HCT116 (cell line): ENCODE measurements at regions not wholly inside any gene's neighbourhood (a gene's known extent, or its start where the extent isn't known, plus 50 kb on each side); places are given as distances from the start of the nearest gene placed in this dataset.

Experiments
- ATAC-seq: fragments of 200-7000 bp; cut with Tn5 transposase; 2 replicates; pipeline ENCODE4 v1.9.1; 2020; ENCODE audit warnings: mild to moderate bottlenecking, moderate library complexity
- BruUV-seq: library from RNA; stranded (reverse); fragments of 400-500 nt; replicated peaks from 2 replicates; lab custom pipeline; 2021; lab: Mats Ljungman, UMichigan
- CTCF ChIA-PET: fragments of 300-600 bp; sonication (Branson Sonifier 250); formaldehyde crosslinking; loops from one replicate; lab custom pipeline; 2021; ENCODE audit warnings: antibody characterized with exemption; lab: Charles Lee
- POLR2A ChIA-PET: fragments of 300-600, 350-600 bp; sonication (Branson Sonifier 250); formaldehyde crosslinking; loops from one replicate; lab custom pipeline; 2021; ENCODE audit warnings: antibody characterized with exemption; lab: Charles Lee
- RAD21 ChIA-PET, 2 experiments: fragments of 300-600 bp; sonication (Branson Sonifier 250); formaldehyde crosslinking; loops; one replicate each; lab custom pipeline; 2023; ENCODE audit warnings: low total read pairs in 2 of 2; ENCODE audit not compliant: uncharacterized antibody in 2 of 2, unreplicated experiment in 2 of 2, low non-redundant PET in 1 of 2; lab: Charles Lee
- DNase-seq: peaks from one replicate; pipeline ENCODE4 v3.0.0-alpha.2; 2010; ENCODE audit warnings: low read depth, low spot score
- H2AFZ ChIP-seq: fragments of 200-600 bp; shearing (Covaris generic), sonication (generic); 2 replicates; pipeline ENCODE4 v1.6.1; 2017; ENCODE audit warnings: low read depth, mixed run types, mixed read lengths, antibody characterized with exemption, low read length; ENCODE audit not compliant: poor library complexity, severe bottlenecking
- H3K27ac ChIP-seq: 2 replicates; pipeline ENCODE4 v1.5.1; 2012; ENCODE audit warnings: low read depth, low read length
- H3K27me3 ChIP-seq: fragments of 200-600 bp; sonication (generic); 2 replicates; pipeline ENCODE4 v1.6.1; 2016; ENCODE audit warnings: mixed run types, low read length, mixed read lengths; ENCODE audit not compliant: insufficient read depth
- H3K36me3 ChIP-seq, 2 experiments: fragments of 200-500 bp in 1 of 2; fragments of 200-600 bp in 1 of 2; sonication (Bioruptor generic) in 1 of 2; sonication (generic) in 1 of 2; 2 replicates each; pipeline versions ENCODE4 v1.5.1 to v1.6.1; 2014 to 2016; ENCODE audit warnings: low read length in 2 of 2, inconsistent platforms in 1 of 2, mixed read lengths in 1 of 2, mixed run types in 1 of 2; ENCODE audit not compliant: insufficient read depth in 2 of 2, control insufficient read depth in 1 of 2
- H3K4me1 ChIP-seq, 2 experiments: fragments of 200-600 bp in 1 of 2; sonication (generic) in 1 of 2; 2 replicates each; pipeline versions ENCODE4 v1.5.1 to v1.6.1; 2012 to 2017; ENCODE audit warnings: low read length in 2 of 2, inconsistent platforms in 1 of 2, mild to moderate bottlenecking in 1 of 2, mixed read lengths in 1 of 2, mixed run types in 1 of 2, moderate library complexity in 1 of 2; ENCODE audit not compliant: insufficient read depth in 2 of 2, control insufficient read depth in 1 of 2
- H3K4me2 ChIP-seq: fragments of 200-600 bp; sonication (generic); 2 replicates; pipeline ENCODE4 v1.6.1; 2017; ENCODE audit warnings: mixed run types, low read length, mixed read lengths
- H3K4me3 ChIP-seq, 2 experiments: fragments of 200-600 bp in 1 of 2; sonication (generic) in 1 of 2; replicated peaks in 1 of 2; 2 replicates each; pipeline ENCODE4 v1.5.1; 2011 to 2016; ENCODE audit warnings: low read length in 2 of 2, control low read depth in 1 of 2, low read depth in 1 of 2, mild to moderate bottlenecking in 1 of 2, mixed read lengths in 1 of 2, mixed run types in 1 of 2
- H3K79me2 ChIP-seq: fragments of 200-600 bp; sonication (generic); 2 replicates; pipeline ENCODE4 v1.6.1; 2017; ENCODE audit warnings: mild to moderate bottlenecking, mixed run types, low read length, moderate library complexity, mixed read lengths; ENCODE audit not compliant: insufficient read depth
- H3K9ac ChIP-seq: fragments of 200-600 bp; sonication (generic); 2 replicates; pipeline ENCODE4 v1.6.1; 2016; ENCODE audit warnings: low read length, mixed read lengths
- H3K9me2 ChIP-seq: fragments of 200-600 bp; sonication (generic), shearing (Covaris generic); 2 replicates; pipeline ENCODE4 v1.6.1; 2017; ENCODE audit warnings: mixed run types, mild to moderate bottlenecking, moderate library complexity; ENCODE audit not compliant: insufficient read depth
- H3K9me3 ChIP-seq, 2 experiments: fragments of 200-500 bp in 1 of 2; fragments of 200-600 bp in 1 of 2; sonication (Bioruptor generic) in 1 of 2; sonication (generic) in 1 of 2; 2 replicates each; pipeline ENCODE4 v1.6.1; 2014 to 2017; ENCODE audit warnings: low read length in 2 of 2, mixed read lengths in 2 of 2, inconsistent platforms in 1 of 2, low read depth in 1 of 2, mild to moderate bottlenecking in 1 of 2, mixed run types in 1 of 2, moderate library complexity in 1 of 2; ENCODE audit not compliant: control insufficient read depth in 1 of 2, insufficient read depth in 1 of 2
- H4K20me1 ChIP-seq: fragments of 200-600 bp; sonication (generic), shearing (Covaris generic); 2 replicates; pipeline ENCODE4 v1.6.1; 2017; ENCODE audit warnings: mixed run types, mild to moderate bottlenecking, moderate library complexity; ENCODE audit not compliant: insufficient read depth
- CTCF ChIP-seq, 3 experiments: fragments of 200-600 bp in 1 of 3; sonication (generic) in 1 of 3; IDR thresholded peaks in 2 of 3; conservative IDR thresholded peaks in 1 of 3; 2 replicates each; pipeline ENCODE4 v1.5.1; 2012 to 2017; ENCODE audit warnings: low read depth in 2 of 3, low read length in 2 of 3, antibody characterized with exemption in 1 of 3, borderline replicate concordance in 1 of 3, control low read depth in 1 of 3, mild to moderate bottlenecking in 1 of 3, mixed read lengths in 1 of 3, mixed run types in 1 of 3, moderate library complexity in 1 of 3; ENCODE audit not compliant: insufficient read depth in 1 of 3
- EGR1 ChIP-seq: IDR thresholded peaks from 2 replicates; pipeline ENCODE4 v1.6.1; 2012; ENCODE audit warnings: low read depth
- EZH2phosphoT487 ChIP-seq: fragments of 200-600 bp; IDR thresholded peaks from 2 replicates; pipeline ENCODE4 v1.6.1; 2018; ENCODE audit warnings: antibody characterized with exemption, borderline replicate concordance
- POLR2A ChIP-seq: IDR thresholded peaks from 2 replicates; pipeline ENCODE4 v1.7.0; 2011; ENCODE audit warnings: borderline replicate concordance; ENCODE audit not compliant: insufficient read depth, insufficient read length; ENCODE audit errors: extremely low read depth
- POLR2AphosphoS5 ChIP-seq: IDR thresholded peaks from 2 replicates; pipeline ENCODE4 v1.6.1; 2011; ENCODE audit warnings: mild to moderate bottlenecking, low read depth, low read length, moderate library complexity
- TCF7L2 ChIP-seq: IDR thresholded peaks from 2 replicates; pipeline ENCODE4 v1.7.0; 2011; ENCODE audit warnings: borderline replicate concordance, inconsistent platforms; ENCODE audit not compliant: insufficient read depth, insufficient read length; ENCODE audit errors: extremely low read depth
- ZFX ChIP-seq: fragments of 450-650 bp; IDR thresholded peaks from 2 replicates; pipeline ENCODE4 v1.6.1; 2017
- intact Hi-C: fragments of 100-400 bp; cut with micrococcal nuclease; formaldehyde crosslinking; loops from 2 replicates; pipeline ENCODE4 v1.10.0; 2022

GRCh38 chr16:24488045-24488444, 51.3 kb upstream of the RBBP6 start:
- Histone ChIP-seq H4K20me1 (no peaks in the 10 kb centered on the region), H3K36me3 (no peaks in the 10 kb centered on the region), H3K4me3 (no peak overlapping the region), H3K27ac (no peak overlapping the region), H3K9me3 (no peaks in the 10 kb centered on the region), H3K9ac (no peak overlapping the region), H3K4me1 (no peaks in the 10 kb centered on the region), H2AFZ (no peak overlapping the region), H3K9me2 (no peaks in the 10 kb centered on the region), H3K27me3 (peaks cover 11% of the 10 kb centered on the region), H3K79me2 (no peaks in the 10 kb centered on the region), H3K4me2 (no peak overlapping the region)
- no TSS peak for BruUV-seq
- intact Hi-C loops, result no loop called here
- POLR2A ChIA-PET, result no interaction called here
- RAD21 ChIA-PET, result interaction anchor here in 1 of 2 experiments (0.7 kb wide), 1 partner anchor 417 kb away, joined by 3 read pairs; no protein-coding TSS in a partner anchor
- ATAC-seq (no peak), DNase-seq (no peak)
- no peak for TF ChIP-seq POLR2A
- TF ChIP-seq EZH2phosphoT487, result no peak
- TF ChIP-seq ZFX, result no peak
- TF ChIP-seq CTCF (IDR thresholded peaks at IDR 0.05 in 2 of 3, conservative IDR thresholded peaks at IDR 0.05 in 1 of 3; ENCODE audit: borderline replicate concordance in 1 of 3, insufficient read depth in 1 of 3, low read depth in 2 of 3, low read length in 2 of 3), result no peak
- no peak for TF ChIP-seq POLR2AphosphoS5
- TF ChIP-seq TCF7L2, result no peak
- TF ChIP-seq EGR1, result no peak
- CTCF ChIA-PET, result no interaction called here
